Neutrophil (primary cell): ENCODE measurements at regions not wholly inside any gene's neighbourhood (a gene's known extent, or its start where the extent isn't known, plus 50 kb on each side); places are given as distances from the start of the nearest gene placed in this dataset.

Experiments used
- H3K27ac ChIP-seq: fragments of 200-600 bp; sonication (generic); 2 replicates; pipeline ENCODE4 v1.5.1; 2016; ENCODE audit warnings: mild to moderate bottlenecking, moderate library complexity
- H3K27me3 ChIP-seq: fragments of 200-600 bp; sonication (generic); 2 replicates; pipeline ENCODE4 v1.6.0; 2016; ENCODE audit warnings: mild to moderate bottlenecking
- H3K36me3 ChIP-seq: fragments of 200-600 bp; sonication (generic); 2 replicates; pipeline ENCODE4 v1.5.1; 2017
- H3K4me1 ChIP-seq, 2 experiments: fragments of 200-600 bp in 1 of 2; sonication (generic) in 1 of 2; 1 replicate in 1 of 2; 2 replicates in 1 of 2; pipeline versions ENCODE4 v1.5.1 to v1.6.1; 2013 to 2016; ENCODE audit warnings: low read depth in 1 of 2, low read length in 1 of 2, mild to moderate bottlenecking in 1 of 2, moderate library complexity in 1 of 2; ENCODE audit not compliant: control insufficient read depth in 1 of 2, insufficient read depth in 1 of 2
- H3K4me3 ChIP-seq, 2 experiments: fragments of 200-600 bp in 1 of 2; sonication (generic) in 1 of 2; 1 replicate in 1 of 2; 2 replicates in 1 of 2; pipeline ENCODE4 v1.5.1; 2013 to 2016; ENCODE audit warnings: low read depth in 1 of 2, low read length in 1 of 2, mild to moderate bottlenecking in 1 of 2, moderate library complexity in 1 of 2
- H3K9me3 ChIP-seq: fragments of 200-600 bp; sonication (generic); 2 replicates; pipeline ENCODE4 v1.5.1; 2016
- TF ChIP-seq, protein P1 (sequence below): fragments of 200-600 bp; sonication (generic); IDR thresholded peaks from 2 replicates; pipeline ENCODE4 v1.5.1; 2016; ENCODE audit warnings: antibody characterized with exemption

GRCh38 chr13:26839682-26840081 is 79.1 kb upstream of the GPR12 start:
- H3K27ac ChIP-seq = no peak overlapping the region
- TF ChIP-seq, protein P1, sequence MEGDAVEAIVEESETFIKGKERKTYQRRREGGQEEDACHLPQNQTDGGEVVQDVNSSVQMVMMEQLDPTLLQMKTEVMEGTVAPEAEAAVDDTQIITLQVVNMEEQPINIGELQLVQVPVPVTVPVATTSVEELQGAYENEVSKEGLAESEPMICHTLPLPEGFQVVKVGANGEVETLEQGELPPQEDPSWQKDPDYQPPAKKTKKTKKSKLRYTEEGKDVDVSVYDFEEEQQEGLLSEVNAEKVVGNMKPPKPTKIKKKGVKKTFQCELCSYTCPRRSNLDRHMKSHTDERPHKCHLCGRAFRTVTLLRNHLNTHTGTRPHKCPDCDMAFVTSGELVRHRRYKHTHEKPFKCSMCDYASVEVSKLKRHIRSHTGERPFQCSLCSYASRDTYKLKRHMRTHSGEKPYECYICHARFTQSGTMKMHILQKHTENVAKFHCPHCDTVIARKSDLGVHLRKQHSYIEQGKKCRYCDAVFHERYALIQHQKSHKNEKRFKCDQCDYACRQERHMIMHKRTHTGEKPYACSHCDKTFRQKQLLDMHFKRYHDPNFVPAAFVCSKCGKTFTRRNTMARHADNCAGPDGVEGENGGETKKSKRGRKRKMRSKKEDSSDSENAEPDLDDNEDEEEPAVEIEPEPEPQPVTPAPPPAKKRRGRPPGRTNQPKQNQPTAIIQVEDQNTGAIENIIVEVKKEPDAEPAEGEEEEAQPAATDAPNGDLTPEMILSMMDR = no peak
- no peaks in the 10 kb centered on the region for H3K36me3 ChIP-seq
- H3K4me3 ChIP-seq = no peak overlapping the region
- no peaks in the 10 kb centered on the region for H3K9me3 ChIP-seq
- no peaks in the 10 kb centered on the region for H3K4me1 ChIP-seq
- H3K27me3 ChIP-seq = peaks cover 20% of the 10 kb centered on the region

DNA sequence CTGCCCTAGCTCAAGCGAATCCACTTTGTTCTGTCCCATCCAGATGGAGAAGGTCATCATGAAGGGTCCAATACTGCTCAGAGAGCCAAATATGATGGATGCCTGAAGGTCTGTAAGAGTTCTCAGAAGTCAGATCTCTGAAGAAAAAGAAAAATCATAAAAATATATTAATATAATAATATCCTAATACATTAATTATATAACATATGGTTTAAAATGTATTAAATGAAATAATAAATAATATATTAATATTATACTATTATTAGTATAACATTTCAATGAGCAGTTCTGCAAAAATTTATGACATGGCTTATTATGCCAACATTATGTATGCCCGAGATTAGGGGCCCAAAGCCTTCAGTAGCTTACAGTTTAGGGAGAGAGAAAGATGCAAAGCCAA is 78.2 kb upstream of the GPR12 start:
- Histone ChIP-seq H3K27ac (no peak overlapping the region), H3K36me3 (no peaks in the 10 kb centered on the region), H3K27me3 (peaks cover 26% of the 10 kb centered on the region), H3K4me1 (no peaks in the 10 kb centered on the region), H3K9me3 (no peaks in the 10 kb centered on the region), H3K4me3 (no peak overlapping the region)
- TF ChIP-seq, protein P1 = no peak

GRCh38 chr13:26837997-26838396 is 77.4 kb upstream of the GPR12 start:
- no peak overlapping the region for H3K27ac ChIP-seq
- TF ChIP-seq, protein P1 = no peak
- H3K4me3 ChIP-seq = no peak overlapping the region
- H3K27me3 ChIP-seq = peaks cover 26% of the 10 kb centered on the region
- H3K9me3 ChIP-seq = no peaks in the 10 kb centered on the region
- no peaks in the 10 kb centered on the region for H3K36me3 ChIP-seq
- H3K4me1 ChIP-seq = no peaks in the 10 kb centered on the region

GRCh38 chr13:26837102-26837501 is 76.5 kb upstream of the GPR12 start:
- H3K9me3 ChIP-seq = no peaks in the 10 kb centered on the region
- no peak overlapping the region for H3K4me3 ChIP-seq
- no peak overlapping the region for H3K27ac ChIP-seq
- TF ChIP-seq, protein P1 = no peak
- H3K4me1 ChIP-seq = no peaks in the 10 kb centered on the region
- peaks cover 26% of the 10 kb centered on the region for H3K27me3 ChIP-seq
- H3K36me3 ChIP-seq = no peaks in the 10 kb centered on the region

DNA sequence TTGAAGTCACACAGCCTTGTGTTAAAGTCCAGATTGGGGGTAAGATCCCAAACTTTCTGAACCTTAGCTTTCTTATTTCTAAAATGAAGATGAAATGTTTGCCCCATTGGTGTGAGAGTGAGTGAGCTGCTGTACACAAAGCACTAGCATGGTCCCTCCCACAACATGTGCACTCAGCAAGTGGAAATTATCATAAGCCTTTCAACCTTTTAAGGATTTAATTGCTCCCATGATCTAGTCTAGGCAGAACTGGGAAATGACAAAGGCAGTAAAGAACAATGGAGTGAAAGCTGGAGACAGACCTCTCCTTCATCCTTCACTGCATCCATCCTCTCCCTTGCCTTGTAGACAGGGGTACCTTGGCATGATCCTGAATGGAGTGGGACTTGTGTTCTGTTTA is 76.0 kb upstream of the GPR12 start:
- Histone ChIP-seq H3K27me3 (peaks cover 26% of the 10 kb centered on the region), H3K9me3 (no peaks in the 10 kb centered on the region), H3K4me3 (no peak overlapping the region), H3K36me3 (no peaks in the 10 kb centered on the region), H3K27ac (no peak overlapping the region), H3K4me1 (no peaks in the 10 kb centered on the region)
- TF ChIP-seq, protein P1 = no peak

- TF ChIP-seq, protein P1 = no peak
- Histone ChIP-seq H3K27me3 (peaks cover 21% of the 10 kb centered on the region), H3K27ac (no peak overlapping the region)
Observed at GRCh38 chr13:26834646-26835045, 74.1 kb upstream of the GPR12 start.

More at GRCh38 chr13:26834646-26835045, 74.1 kb upstream of the GPR12 start:
- H3K4me1 ChIP-seq = no peaks in the 10 kb centered on the region
- H3K9me3 ChIP-seq = no peaks in the 10 kb centered on the region
- no peaks in the 10 kb centered on the region for H3K36me3 ChIP-seq
- H3K4me3 ChIP-seq = no peak overlapping the region
